ENCODE measurements at regions not wholly inside any gene's neighbourhood (a gene's known extent, or its start where the extent isn't known, plus 50 kb on each side); places are given as distances from the start of the nearest gene placed in this dataset.

GRCh38 chr1:216927633-216928032 lies 204.4 kb upstream of the ESRRG start:
- Histone ChIP-seq H3K36me3 (ENCODE audit: insufficient read depth, low read length) (no peaks in the 10 kb centered on the region), H3F3A (ENCODE audit: low read depth) (no peaks in the 10 kb centered on the region), H3K9ac (ENCODE audit: low read depth, low read length, poor library complexity, severe bottlenecking) (no peak overlapping the region), H2AFZ (ENCODE audit: low read length) (no peak overlapping the region), H3K4me1 (ENCODE audit: insufficient read depth, low read length, poor library complexity, severe bottlenecking) (no peaks in the 10 kb centered on the region), H3K4me2 (ENCODE audit: low read depth, low read length, poor library complexity, severe bottlenecking) (no peak overlapping the region), H3K27me3 (ENCODE audit: insufficient read depth, low read length, poor library complexity, severe bottlenecking) (no peaks in the 10 kb centered on the region), H3K9me3 (ENCODE audit: insufficient read depth, low read depth, low read length) (no peaks in the 10 kb centered on the region; the same call in 1 of the 2 replicates), H3K4me3 (ENCODE audit: low read length, poor library complexity, severe bottlenecking) (no peak overlapping the region), H4K20me1 (ENCODE audit: insufficient read depth, low read length, poor library complexity, severe bottlenecking) (no peaks in the 10 kb centered on the region), H3K79me2 (ENCODE audit: insufficient read depth, low read length) (no peaks in the 10 kb centered on the region), H3K9me2 (replicated peaks; ENCODE audit: low read depth, low read length) (no peaks in the 10 kb centered on the region)
- TF ChIP-seq CTCF (conservative IDR thresholded peaks at IDR 0.05; ENCODE audit: low read length) (no peak), EZH2phosphoT487 (IDR thresholded peaks at IDR 0.05; ENCODE audit: borderline replicate concordance) (no peak)

- H3K4me1 ChIP-seq (ENCODE audit: insufficient read depth, low read length, poor library complexity, severe bottlenecking), result no peaks in the 10 kb centered on the region
- H3K27me3 ChIP-seq (ENCODE audit: insufficient read depth, low read length, poor library complexity, severe bottlenecking), result no peaks in the 10 kb centered on the region
- H4K20me1 ChIP-seq (ENCODE audit: insufficient read depth, low read length, poor library complexity, severe bottlenecking), result no peaks in the 10 kb centered on the region
- no peaks in the 10 kb centered on the region for H3K36me3 ChIP-seq (ENCODE audit: insufficient read depth, low read length)
- no peak overlapping the region for H3K4me3 ChIP-seq (ENCODE audit: low read length, poor library complexity, severe bottlenecking)
- TF ChIP-seq EZH2phosphoT487 (IDR thresholded peaks at IDR 0.05; ENCODE audit: borderline replicate concordance) (no peak), CTCF (conservative IDR thresholded peaks at IDR 0.05; ENCODE audit: low read length) (no peak)
- no peaks in the 10 kb centered on the region for H3K79me2 ChIP-seq (ENCODE audit: insufficient read depth, low read length)
- no peaks in the 10 kb centered on the region for H3F3A ChIP-seq (ENCODE audit: low read depth)
- no peak overlapping the region for H3K9ac ChIP-seq (ENCODE audit: low read depth, low read length, poor library complexity, severe bottlenecking)
- H2AFZ ChIP-seq (ENCODE audit: low read length), result no peak overlapping the region
- no peak overlapping the region for H3K4me2 ChIP-seq (ENCODE audit: low read depth, low read length, poor library complexity, severe bottlenecking)
- no peaks in the 10 kb centered on the region; the same call in 1 of the 2 replicates for H3K9me3 ChIP-seq (ENCODE audit: insufficient read depth, low read depth, low read length)
- no peaks in the 10 kb centered on the region for H3K9me2 ChIP-seq (replicated peaks; ENCODE audit: low read depth, low read length)
These were observed 203.7 kb upstream of the ESRRG start for GRCh38 chr1:216926720-216927510.

GRCh38 chr1:216925962-216926625 lies 202.9 kb upstream of the ESRRG start:
- Histone ChIP-seq H3K9me3 (ENCODE audit: insufficient read depth, low read depth, low read length) (no peaks in the 10 kb centered on the region; the same call in 1 of the 2 replicates), H3K4me1 (ENCODE audit: insufficient read depth, low read length, poor library complexity, severe bottlenecking) (no peaks in the 10 kb centered on the region), H3K9ac (ENCODE audit: low read depth, low read length, poor library complexity, severe bottlenecking) (no peak overlapping the region), H3K36me3 (ENCODE audit: insufficient read depth, low read length) (no peaks in the 10 kb centered on the region), H3K4me2 (ENCODE audit: low read depth, low read length, poor library complexity, severe bottlenecking) (no peak overlapping the region), H3K79me2 (ENCODE audit: insufficient read depth, low read length) (no peaks in the 10 kb centered on the region), H4K20me1 (ENCODE audit: insufficient read depth, low read length, poor library complexity, severe bottlenecking) (no peaks in the 10 kb centered on the region), H3F3A (ENCODE audit: low read depth) (no peaks in the 10 kb centered on the region), H3K4me3 (ENCODE audit: low read length, poor library complexity, severe bottlenecking) (no peak overlapping the region), H2AFZ (ENCODE audit: low read length) (no peak overlapping the region), H3K27me3 (ENCODE audit: insufficient read depth, low read length, poor library complexity, severe bottlenecking) (no peaks in the 10 kb centered on the region), H3K9me2 (replicated peaks; ENCODE audit: low read depth, low read length) (no peaks in the 10 kb centered on the region)
- no peak for TF ChIP-seq EZH2phosphoT487 (IDR thresholded peaks at IDR 0.05; ENCODE audit: borderline replicate concordance)
- TF ChIP-seq CTCF (conservative IDR thresholded peaks at IDR 0.05; ENCODE audit: low read length), result no peak

Measured in Loucy (cell line).